ENCODE measurements at regions not wholly inside any gene's neighbourhood (a gene's known extent, or its start where the extent isn't known, plus 50 kb on each side); places are given as distances from the start of the nearest gene placed in this dataset.

GRCh38 chr18:57920036-57920435 is 116.9 kb upstream of the ATP8B1 start (continued):
- TF ChIP-seq CHD2 (IDR thresholded peaks at IDR 0.05; ENCODE audit: low read length, partially characterized antibody) = no peak

GRCh38 chr18:57918601-57919000 is 115.5 kb upstream of the ATP8B1 start:
- H3K4me3 ChIP-seq = no peak overlapping the region
- no peak for FAIRE-seq
- DNase-seq (ENCODE audit: low read depth in 1 of 2, low spot score in 1 of 2) = no peak
- no peak for ATAC-seq
- ChIA-PET CTCF (interaction anchor here (1.0 kb wide), 1 partner anchor 9 kb away, joined by 3 read pairs; no protein-coding TSS in a partner anchor), POLR2A (no interaction called here)
- whole genome bisulfite sequencing (ENCODE audit: missing lambda C conversion rate) = 70% methylated on average over 3 of the region's 3 CpGs
- no peak overlapping the region for H3K4me2 ChIP-seq
- H3K4me1 ChIP-seq = peaks cover 6% of the 10 kb centered on the region; the same call in 1 of the 3 replicates
- no peaks in the 10 kb centered on the region for H3K9me3 ChIP-seq
- H3K27ac ChIP-seq = no peak overlapping the region
- TF ChIP-seq CHD4 (IDR thresholded peaks at IDR 0.05; ENCODE audit: borderline replicate concordance) (no peak), ZC3H11A (IDR thresholded peaks at IDR 0.05) (no peak), ZNF302 (CRISPR knock-in tag; IDR thresholded peaks at IDR 0.05) (no peak)

GRCh38 chr18:57916684-57917083 is 113.6 kb upstream of the ATP8B1 start:
- DNase-seq (ENCODE audit: low read depth in 1 of 2, low spot score in 1 of 2) (no peak), FAIRE-seq (no peak), ATAC-seq (no peak)
- ChIA-PET POLR2A (no interaction called here), CTCF (no interaction called here)
- Histone ChIP-seq H3K9me3 (no peaks in the 10 kb centered on the region), H3K4me2 (no peak overlapping the region), H3K4me1 (peaks cover 2% of the 10 kb centered on the region; the same call in 1 of the 3 replicates), H3K27ac (no peak overlapping the region; a peak in 1 of 6 replicates), H3K4me3 (no peak overlapping the region)
- TF ChIP-seq E2F6 (IDR thresholded peaks at IDR 0.05; ENCODE audit: borderline replicate concordance, low read depth) (no peak), ZSCAN20 (CRISPR knock-in tag; IDR thresholded peaks at IDR 0.05) (no peak), ESRRA (IDR thresholded peaks at IDR 0.05; ENCODE audit: borderline replicate concordance, low read length) (no peak), RAD21 (conservative IDR thresholded peaks at IDR 0.05 in 1 of 2, IDR thresholded peaks at IDR 0.05 in 1 of 2) (no peak), MAX (IDR thresholded peaks at IDR 0.05) (no peak), KDM5A (IDR thresholded peaks at IDR 0.05) (no peak), HOXA7 (CRISPR knock-in tag; IDR thresholded peaks at IDR 0.05) (no peak), PBX3 (IDR thresholded peaks at IDR 0.05) (no peak), CBX2 (IDR thresholded peaks at IDR 0.05; ENCODE audit: borderline replicate concordance, low read depth) (no peak)
- TF ChIP-seq, protein P1, sequence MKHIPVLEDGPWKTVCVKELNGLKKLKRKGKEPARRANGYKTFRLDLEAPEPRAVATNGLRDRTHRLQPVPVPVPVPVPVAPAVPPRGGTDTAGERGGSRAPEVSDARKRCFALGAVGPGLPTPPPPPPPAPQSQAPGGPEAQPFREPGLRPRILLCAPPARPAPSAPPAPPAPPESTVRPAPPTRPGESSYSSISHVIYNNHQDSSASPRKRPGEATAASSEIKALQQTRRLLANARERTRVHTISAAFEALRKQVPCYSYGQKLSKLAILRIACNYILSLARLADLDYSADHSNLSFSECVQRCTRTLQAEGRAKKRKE (CRISPR knock-in tag; IDR thresholded peaks at IDR 0.05; ENCODE audit: low read depth) = no peak
- 78% methylated on average over 3 of the region's 3 CpGs for WGBS (ENCODE audit: missing lambda C conversion rate)

GRCh38 chr18:57915865-57916582 is 112.9 kb upstream of the ATP8B1 start:
- DNase-seq (ENCODE audit: low read depth in 1 of 2, low spot score in 1 of 2) = no peak
- ATAC-seq = no peak
- CTCF ChIA-PET = no interaction called here
- Histone ChIP-seq H3K27ac (peak overlapping the region in 1 of 2 experiments; percentile 48; a peak in 3 of 6 replicates), H3K4me2 (no peak overlapping the region), H3K4me1 (no peaks in the 10 kb centered on the region), H3K9me3 (no peaks in the 10 kb centered on the region), H3K4me3 (no peak overlapping the region)
- FAIRE-seq = no peak
- POLR2A ChIA-PET = no interaction called here
- WGBS (ENCODE audit: missing lambda C conversion rate) = 65% methylated on average over 5 of the region's 5 CpGs
- no peak for TF ChIP-seq EHF (CRISPR knock-in tag; IDR thresholded peaks at IDR 0.05)
- no peak for TF ChIP-seq POLR2AphosphoS2 (conservative IDR thresholded peaks at IDR 0.05; ENCODE audit: low read length)
- no peak for TF ChIP-seq KDM1A (IDR thresholded peaks at IDR 0.05; ENCODE audit: low read depth)
- TF ChIP-seq SREBF2 (IDR thresholded peaks at IDR 0.05) = no peak
- no peak for TF ChIP-seq PBX3 (IDR thresholded peaks at IDR 0.05)
- TF ChIP-seq MYC (IDR thresholded peaks at IDR 0.05; ENCODE audit: borderline replicate concordance, low read length) = no peak
- TF ChIP-seq, protein P2, sequence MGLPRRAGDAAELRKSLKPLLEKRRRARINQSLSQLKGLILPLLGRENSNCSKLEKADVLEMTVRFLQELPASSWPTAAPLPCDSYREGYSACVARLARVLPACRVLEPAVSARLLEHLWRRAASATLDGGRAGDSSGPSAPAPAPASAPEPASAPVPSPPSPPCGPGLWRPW (IDR thresholded peaks at IDR 0.05) = no peak
- no peak for TF ChIP-seq EHMT2 (IDR thresholded peaks at IDR 0.05; ENCODE audit: low read depth)
- no peak for TF ChIP-seq NPAS2 (CRISPR knock-in tag; IDR thresholded peaks at IDR 0.05; ENCODE audit: borderline replicate concordance)
- TF ChIP-seq, protein P3, sequence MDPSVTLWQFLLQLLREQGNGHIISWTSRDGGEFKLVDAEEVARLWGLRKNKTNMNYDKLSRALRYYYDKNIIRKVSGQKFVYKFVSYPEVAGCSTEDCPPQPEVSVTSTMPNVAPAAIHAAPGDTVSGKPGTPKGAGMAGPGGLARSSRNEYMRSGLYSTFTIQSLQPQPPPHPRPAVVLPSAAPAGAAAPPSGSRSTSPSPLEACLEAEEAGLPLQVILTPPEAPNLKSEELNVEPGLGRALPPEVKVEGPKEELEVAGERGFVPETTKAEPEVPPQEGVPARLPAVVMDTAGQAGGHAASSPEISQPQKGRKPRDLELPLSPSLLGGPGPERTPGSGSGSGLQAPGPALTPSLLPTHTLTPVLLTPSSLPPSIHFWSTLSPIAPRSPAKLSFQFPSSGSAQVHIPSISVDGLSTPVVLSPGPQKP (IDR thresholded peaks at IDR 0.05; ENCODE audit: low read depth, low read length) = no peak
- TF ChIP-seq RNF2 (IDR thresholded peaks at IDR 0.05; ENCODE audit: borderline replicate concordance, low read depth) = no peak
- TF ChIP-seq FOSB (CRISPR knock-in tag; IDR thresholded peaks at IDR 0.05) = no peak
- TF ChIP-seq MAX (IDR thresholded peaks at IDR 0.05) = no peak

Data from A549 (cell line).